ENCODE measurements at regions not wholly inside any gene's neighbourhood (a gene's known extent, or its start where the extent isn't known, plus 50 kb on each side); places are given as distances from the start of the nearest gene placed in this dataset.

DNA sequence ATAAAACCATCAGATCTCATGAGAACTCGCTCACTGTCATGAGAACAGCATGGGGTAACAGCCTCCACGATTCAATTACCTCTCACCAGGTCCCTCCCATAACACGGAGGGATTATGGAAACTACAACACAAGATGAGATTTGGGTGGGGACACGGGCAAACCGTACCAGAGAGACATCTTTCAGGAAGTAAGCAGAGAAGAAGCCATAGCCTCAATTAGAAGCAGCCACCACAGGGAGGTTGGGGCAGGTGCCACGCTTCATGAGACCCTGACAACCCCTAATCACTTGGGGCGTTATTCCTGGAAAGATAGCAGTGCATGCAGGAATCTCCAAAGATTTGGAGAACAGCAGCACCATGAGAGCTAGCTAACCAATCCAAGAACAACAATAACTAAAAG, 52.9 kb upstream of the SIRPG start:
- 55 to 57% methylated on average over 7 of the region's 7 CpGs for WGBS, 2 donors
- intact Hi-C loops (cut with DNase I), result no loop called here
- Histone ChIP-seq H3K27ac (no peak overlapping the region), H3K4me1 (no peaks in the 10 kb centered on the region), H3K27me3 (no peaks in the 10 kb centered on the region), H3K4me3 (replicated peaks in 1 of 3) (no peak overlapping the region), H3K9me3 (no peaks in the 10 kb centered on the region), H3K36me3 (no peaks in the 10 kb centered on the region)
- TF ChIP-seq, protein P1, sequence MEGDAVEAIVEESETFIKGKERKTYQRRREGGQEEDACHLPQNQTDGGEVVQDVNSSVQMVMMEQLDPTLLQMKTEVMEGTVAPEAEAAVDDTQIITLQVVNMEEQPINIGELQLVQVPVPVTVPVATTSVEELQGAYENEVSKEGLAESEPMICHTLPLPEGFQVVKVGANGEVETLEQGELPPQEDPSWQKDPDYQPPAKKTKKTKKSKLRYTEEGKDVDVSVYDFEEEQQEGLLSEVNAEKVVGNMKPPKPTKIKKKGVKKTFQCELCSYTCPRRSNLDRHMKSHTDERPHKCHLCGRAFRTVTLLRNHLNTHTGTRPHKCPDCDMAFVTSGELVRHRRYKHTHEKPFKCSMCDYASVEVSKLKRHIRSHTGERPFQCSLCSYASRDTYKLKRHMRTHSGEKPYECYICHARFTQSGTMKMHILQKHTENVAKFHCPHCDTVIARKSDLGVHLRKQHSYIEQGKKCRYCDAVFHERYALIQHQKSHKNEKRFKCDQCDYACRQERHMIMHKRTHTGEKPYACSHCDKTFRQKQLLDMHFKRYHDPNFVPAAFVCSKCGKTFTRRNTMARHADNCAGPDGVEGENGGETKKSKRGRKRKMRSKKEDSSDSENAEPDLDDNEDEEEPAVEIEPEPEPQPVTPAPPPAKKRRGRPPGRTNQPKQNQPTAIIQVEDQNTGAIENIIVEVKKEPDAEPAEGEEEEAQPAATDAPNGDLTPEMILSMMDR (IDR thresholded peaks at IDR 0.05), result no peak
- no peak for TF ChIP-seq POLR2A (IDR thresholded peaks at IDR 0.05)
- DNase-seq, result no peak

DNA sequence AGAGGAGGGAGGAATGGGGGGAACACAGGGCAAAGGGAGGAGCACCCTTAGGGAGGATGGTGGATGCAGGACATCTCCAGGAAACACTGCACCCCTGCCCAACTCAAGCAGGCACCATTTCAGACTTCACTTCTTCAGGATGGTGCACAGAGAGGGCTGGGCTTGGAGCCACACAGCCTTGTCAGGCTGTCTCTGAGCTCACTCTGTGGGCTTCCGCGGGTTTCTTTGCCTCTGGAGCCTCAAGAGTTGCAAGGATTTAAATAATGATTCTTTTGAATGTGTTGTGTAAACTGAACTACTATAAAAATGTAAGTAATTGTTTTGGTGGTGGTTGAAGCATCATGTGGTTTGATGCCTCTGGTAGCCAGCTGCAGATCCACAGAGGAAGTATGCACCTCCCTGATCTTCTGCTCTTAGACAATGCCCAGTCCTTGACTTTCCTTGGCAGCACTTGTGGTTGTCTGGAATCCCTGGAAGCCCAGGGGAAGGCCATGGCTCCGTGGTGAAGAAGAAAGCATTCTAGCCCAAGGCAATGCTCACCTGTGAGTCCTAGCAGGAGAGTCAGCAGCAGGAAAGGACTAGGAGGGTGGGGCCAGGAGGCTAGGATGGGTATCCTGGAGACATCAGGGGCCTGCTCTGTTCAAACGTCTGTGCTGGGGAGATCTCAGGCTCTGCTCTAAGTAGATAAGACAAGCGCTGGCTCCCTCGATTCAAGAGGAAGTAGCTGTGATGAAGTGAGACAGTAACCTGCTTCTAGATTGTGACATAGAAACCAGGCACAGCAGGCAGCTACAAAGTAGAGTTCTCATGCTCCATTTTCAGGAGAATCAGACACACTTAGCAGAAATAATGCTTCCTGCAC, 50.2 kb upstream of the SIRPG start:
- Histone ChIP-seq H3K9me3 (no peaks in the 10 kb centered on the region), H3K27me3 (no peaks in the 10 kb centered on the region), H3K4me3 (replicated peaks in 1 of 3) (no peak overlapping the region), H3K27ac (no peak overlapping the region), H3K4me1 (no peaks in the 10 kb centered on the region), H3K36me3 (no peaks in the 10 kb centered on the region)
- intact Hi-C loops (cut with DNase I), result no loop called here
- no peak for DNase-seq
- no peak for TF ChIP-seq POLR2A (IDR thresholded peaks at IDR 0.05)
- TF ChIP-seq, protein P1 (IDR thresholded peaks at IDR 0.05), result no peak
- WGBS, 2 donors, result 58 to 62% methylated on average over 6 of the region's 6 CpGs
